ENCODE measurements at regions not wholly inside any gene's neighbourhood (a gene's known extent, or its start where the extent isn't known, plus 50 kb on each side); places are given as distances from the start of the nearest gene placed in this dataset.

DNA sequence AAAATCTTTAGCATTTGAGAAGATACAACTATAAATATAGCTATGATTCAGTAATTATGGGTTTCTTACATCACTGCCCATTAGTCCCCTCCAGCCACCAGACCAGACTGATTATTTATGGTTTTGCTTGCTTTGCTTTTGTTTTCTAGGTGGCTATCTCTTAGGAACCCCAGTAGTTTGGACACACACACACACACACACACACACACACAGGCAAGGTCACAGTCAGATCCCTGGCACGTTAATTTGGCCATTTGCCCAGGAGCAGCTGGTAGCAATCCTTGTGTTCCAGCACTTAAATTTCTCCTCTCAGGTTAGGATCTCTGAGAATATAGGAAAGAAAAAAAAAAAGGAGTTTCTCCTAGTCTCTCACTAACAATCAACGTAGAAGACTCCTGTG, 90.2 kb upstream of the RESF1 start:
- no peak for DNase-seq (ENCODE audit: low read depth in 2 of 3, low spot score in 1 of 3)

DNA sequence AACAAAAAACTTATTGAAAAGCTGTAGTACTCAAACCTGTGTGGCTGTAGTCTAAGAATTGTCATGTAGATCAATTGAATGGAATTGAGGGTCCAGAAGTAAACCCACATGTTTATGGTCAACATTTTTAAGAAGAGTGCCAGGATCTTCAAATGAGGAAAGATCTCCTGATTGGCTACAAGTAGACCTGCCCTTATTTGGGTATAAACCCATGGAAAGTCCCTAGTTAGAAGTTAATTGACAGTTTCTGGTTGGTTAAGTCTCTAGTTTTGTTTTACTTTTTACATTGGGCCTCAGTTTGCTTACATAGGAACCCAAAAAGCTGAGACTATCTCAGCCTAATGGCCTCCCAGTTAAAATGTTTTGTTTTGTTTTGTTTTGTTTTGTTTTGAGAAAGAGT, 91.9 kb upstream of the RESF1 start:
- no peak for DNase-seq (ENCODE audit: low read depth in 2 of 3, low spot score in 1 of 3)

DNA sequence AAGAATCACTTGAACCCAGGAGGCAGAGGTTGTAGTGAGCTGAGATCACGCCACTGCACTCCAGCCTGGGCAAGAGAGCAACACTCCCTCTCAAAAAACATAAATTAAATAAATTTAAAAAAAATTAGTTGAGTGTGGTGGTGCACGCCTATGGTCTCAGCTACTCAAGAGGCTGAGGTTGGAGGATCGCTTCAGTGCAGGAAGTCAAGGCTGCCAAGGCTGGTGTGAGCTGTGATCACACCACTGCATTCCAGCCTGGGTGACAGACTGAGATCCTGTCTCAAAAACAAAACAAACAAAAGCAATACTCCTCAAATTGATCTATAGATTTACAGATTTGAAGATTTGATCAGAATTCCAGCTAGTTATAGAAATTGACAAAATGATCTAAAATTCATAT, 92.7 kb upstream of the RESF1 start:
- DNase-seq (ENCODE audit: low read depth in 2 of 3, low spot score in 1 of 3) = no peak

DNA sequence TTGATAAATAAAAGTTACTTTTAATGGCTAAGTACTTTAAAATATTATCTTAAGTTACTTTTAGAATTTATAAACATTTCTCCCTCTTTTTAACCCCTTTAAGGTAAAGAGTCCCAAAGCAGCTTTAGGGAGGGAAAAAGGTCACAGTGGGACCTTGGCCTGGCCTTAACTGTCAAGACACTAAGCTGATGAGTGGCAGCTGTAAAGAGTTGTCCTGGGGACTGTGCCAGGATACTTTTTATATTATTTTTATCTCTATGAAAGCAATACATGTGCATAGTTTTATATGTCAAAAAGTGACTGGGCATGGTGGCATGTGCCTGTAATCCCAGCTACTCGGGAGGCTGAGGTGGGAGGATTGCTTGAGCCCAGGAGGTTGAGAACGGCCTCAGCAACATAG, 94.2 kb upstream of the RESF1 start:
- DNase-seq (ENCODE audit: low read depth in 2 of 3, low spot score in 1 of 3) = no peak

DNA sequence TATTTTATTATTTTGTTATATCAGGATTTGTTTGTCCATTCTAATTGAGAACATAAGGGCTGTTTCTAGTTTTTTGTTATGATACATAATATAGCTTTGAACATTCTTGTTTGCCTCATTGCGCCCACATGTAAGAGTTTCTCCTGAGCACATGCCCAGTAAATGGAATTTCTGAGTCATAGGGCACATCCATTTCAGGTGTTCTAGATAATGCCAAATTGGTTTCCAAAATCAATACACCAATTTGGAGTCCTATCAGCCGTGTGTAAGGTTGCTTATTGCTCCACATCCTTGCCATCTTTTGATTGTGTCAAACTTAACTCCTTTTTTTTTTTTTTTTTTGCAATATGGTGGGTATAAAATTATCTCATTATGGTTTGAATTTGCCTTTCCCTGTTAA, 97.9 kb upstream of the RESF1 start:
- no peak for DNase-seq (ENCODE audit: low read depth in 2 of 3, low spot score in 1 of 3)

DNA sequence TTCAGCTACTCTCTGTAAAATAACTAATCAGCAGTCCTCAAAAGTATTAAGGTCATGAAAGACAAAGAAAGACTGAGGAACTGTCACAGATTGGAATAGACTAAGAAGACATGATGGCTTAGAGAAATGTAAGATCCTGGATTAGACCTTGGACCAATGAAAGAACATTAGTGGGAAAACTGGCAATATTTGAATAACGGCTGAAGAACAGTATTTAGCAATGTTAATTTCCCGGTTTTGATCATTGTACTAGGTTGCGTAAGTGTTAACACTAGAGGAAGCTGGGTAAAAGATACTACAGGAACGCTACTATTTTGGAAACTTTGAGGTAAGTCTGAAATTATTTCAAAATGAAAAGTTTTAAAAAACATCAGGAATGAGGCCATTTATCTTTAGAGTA, 98.8 kb upstream of the RESF1 start:
- no peak for DNase-seq (ENCODE audit: low read depth in 2 of 3, low spot score in 1 of 3)

DNA sequence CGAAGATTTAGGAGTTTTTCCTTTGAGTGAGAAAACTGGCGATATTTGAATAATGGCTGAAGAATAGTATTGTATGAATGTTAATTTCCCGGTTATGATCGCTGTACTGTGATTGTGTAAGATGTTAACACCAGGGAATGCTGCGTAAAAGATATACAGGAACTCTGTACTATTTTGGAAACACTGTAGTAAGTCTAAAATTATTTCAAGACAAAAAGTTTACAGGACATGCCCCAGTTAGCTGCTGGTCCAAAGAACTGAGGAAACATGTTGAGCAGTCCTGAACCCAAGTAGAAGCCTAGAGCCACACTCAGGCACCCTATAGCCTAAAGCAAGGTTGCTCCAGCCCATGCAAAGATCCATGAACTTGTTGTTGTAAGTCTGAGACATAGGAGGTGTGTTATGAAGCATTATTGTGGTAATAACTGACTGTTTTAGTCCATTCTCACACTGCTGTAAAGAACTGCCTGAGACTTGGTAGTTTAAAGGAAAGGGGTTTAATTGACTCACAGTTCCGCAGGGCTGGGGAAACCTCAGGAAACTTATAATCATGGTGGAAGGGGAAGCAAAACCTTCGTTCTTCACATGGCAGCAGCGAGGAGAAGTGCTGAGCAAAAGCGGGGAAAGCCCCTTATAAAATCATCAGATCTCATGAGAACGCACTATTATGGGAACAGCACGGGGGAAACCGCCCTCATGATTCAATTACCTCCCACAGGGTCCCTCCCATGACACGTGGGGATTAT, 99.8 kb upstream of the RESF1 start:
- no peak for DNase-seq (ENCODE audit: low read depth in 2 of 3, low spot score in 1 of 3)

DNA sequence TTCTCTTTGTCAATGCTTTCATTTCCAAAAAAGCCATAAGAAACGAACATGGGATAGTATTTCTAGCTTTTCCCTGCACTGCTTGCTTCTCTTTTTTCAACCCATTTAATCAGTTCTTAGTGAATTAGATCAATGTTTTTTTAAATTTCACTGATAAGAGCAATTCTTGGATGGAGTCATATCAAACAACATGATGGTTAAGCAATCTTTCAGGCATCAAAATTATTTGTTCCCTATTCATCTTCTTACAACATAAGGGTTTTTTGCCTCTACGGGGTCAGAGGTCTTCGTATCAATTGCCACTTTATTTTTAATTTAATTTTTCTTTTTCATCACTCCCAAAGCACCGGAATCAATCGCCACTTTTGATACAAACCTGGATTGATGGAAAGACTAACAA, 103.8 kb upstream of the RESF1 start:
- no peak for DNase-seq (ENCODE audit: low read depth in 2 of 3, low spot score in 1 of 3)

DNA sequence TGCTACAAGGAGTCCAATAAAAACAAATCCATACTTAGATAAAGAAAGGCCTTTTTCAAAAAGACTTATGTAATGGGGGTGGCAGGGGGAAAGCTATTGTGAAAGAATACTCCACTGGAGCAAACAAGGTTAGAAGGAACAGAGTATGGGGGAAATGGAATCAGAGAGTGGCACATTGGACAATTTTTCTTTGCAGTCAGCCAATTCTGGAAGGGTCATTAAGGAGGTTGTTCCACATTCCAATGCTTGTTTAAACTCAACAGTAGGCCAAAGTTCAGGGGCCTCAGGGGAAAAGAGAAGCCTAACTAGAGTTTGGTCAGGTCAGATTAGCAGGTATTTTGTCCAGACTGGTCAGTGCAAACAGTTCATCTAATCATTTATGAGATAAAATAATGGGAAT, 105.2 kb upstream of the RESF1 start:
- no peak for DNase-seq (ENCODE audit: low read depth in 2 of 3, low spot score in 1 of 3)

DNA sequence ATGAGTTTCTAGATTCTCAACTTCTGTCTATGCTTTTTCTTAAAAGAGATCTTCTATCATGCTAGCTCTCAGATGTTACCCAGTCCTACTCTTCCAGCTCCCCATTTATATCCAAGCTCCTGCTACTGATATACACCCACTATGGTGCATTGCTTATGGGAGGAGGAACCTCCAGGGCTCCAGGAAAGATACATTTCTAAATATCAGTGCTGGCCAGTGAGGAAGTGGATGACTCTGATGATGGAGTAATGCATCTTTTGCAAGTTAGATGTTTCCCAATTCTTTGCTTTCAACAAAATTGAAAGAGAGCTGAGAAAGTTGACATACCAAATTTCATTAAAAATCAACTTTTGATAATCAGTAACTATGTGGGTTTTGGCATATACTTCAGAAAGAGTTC, 105.7 kb upstream of the RESF1 start:
- DNase-seq (ENCODE audit: low read depth in 2 of 3, low spot score in 1 of 3) = no peak

DNA sequence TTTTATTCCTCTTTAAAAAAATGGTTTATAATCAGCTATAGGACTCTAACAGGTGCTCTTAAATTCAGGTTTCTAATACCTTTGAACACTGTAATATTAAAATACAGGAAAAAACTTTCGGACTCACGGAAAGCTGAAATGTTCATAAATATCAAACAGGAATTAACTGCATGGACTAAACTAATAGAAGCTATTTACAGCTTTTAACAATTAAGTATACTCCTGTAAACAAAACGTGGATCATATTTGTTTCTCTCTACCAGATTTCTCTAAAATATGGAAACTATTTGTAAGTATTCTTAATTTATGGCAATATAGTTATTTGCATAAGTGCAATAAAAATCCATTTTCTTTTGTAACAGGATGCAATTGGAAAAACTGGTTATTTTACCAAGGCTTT, 108.9 kb upstream of the RESF1 start:
- no peak for DNase-seq (ENCODE audit: low read depth in 2 of 3, low spot score in 1 of 3)

DNA sequence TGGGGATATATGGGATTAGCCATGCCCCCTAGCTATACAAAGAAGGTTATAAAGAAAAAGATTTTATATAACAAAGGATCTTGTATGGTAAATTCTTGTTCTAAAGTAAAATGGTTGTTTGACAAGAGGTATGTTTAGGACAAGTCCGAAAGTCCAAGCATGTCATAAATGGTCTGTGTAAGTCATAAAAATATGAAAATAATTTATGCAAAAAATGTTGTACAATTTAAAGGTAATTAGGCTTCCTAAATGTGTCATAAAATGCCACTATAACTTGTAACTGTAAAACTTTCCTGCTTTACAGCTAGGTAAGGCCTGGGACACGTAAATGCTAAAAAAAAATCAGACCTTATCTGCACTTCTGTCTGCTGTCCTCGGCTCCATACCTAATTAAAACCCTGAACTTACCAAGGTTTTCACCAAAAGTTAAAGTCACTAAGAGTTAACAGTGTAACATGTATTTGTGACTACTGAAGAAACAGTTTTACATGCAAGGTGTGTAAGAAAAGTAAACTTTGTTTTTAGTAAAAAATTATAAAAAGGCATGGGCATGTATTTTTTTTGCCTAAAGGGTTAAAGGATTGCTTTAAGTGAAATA, 110.0 kb upstream of the RESF1 start:
- peak in 1 of 3 donors; percentile 30 for DNase-seq (ENCODE audit: low read depth in 2 of 3, low spot score in 1 of 3)

DNA sequence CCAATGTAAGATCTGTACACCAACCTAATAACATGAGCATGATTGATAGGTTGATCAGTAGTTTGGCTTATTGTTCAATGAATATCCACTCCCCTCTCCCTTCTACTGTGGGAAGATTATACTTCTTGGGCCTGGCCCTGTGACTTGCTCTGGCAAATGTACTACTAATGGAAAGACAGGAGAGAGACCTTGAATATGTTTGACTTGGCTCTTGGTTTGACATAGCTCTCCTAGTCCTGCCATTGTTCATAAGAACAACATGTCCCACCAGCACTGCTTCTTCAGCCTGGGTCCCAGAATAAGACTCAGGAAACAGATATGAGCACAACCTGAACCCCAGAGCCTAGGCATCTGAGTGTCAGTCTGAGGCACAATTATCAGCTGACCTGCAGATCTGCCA, 112.8 kb upstream of the RESF1 start:
- no peak for DNase-seq (ENCODE audit: low read depth in 2 of 3, low spot score in 1 of 3)

DNA sequence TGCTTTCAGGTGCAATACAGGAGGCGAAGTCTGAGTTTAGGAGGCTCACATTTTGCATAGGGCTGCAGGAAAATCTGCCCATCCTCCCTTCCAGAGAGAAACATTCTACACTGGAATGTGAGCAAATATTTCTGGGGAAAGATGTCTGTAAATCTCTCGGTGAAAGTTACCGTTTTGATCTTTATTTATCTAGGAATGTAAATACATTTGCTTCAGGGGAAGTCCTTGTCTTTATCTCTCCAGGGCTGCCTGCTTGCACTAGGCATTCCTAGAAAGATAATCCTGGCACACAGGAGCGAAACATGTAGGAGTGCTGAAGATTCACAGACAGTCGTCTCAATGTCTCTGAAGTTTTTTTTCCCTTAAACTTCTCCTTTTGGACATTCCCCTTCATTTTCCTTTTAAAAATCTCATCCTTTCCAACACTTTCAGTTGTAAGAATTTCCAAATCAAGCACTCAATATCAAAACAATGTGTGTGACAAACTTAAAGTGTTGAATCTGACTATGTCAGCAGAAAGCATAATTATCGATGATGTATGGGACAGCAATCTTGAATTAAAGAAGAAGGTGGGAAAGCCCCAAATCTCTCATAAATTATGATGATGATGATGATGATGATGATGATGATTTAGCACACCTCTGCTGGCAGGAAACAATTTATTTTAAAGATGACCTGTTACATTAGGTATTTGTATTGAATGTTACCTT, 113.4 kb upstream of the RESF1 start:
- no peak for DNase-seq (ENCODE audit: low read depth in 2 of 3, low spot score in 1 of 3)

DNA sequence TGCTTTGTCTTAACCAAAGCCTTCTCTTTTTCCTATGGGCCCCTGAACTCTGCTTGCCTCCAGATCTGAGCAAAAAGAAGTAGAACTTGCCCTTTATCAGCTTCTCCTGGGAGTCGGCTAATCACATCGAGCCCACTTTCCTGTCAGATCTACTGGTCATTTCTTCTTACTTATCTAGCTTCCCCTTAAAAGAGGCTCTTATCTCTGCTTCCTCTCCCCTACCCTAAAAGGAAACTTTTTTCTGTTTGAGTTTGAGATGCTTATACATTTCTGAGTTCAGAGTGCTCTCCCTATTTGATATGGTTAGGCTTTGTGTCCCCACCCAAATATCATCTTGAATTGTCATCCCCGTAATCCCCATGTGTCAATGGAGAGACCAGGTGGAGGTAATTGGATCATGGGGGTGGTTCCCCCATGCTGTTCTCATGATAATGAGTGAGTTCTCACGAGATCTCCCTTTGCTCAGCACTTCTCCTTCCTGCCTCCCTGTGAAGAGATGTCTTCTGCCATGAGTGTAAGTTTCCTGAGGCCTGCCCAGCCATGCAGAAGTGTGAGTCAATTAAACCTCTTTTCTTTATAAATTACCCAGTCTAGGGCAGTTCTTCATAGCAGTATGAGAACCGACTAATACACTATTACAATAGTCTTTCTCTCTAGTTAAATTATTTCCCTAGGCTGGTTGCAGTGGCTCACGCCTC, 114.7 kb upstream of the AMN1 start:
- DNase-seq (ENCODE audit: low read depth in 2 of 3, low spot score in 1 of 3) = no peak

DNA sequence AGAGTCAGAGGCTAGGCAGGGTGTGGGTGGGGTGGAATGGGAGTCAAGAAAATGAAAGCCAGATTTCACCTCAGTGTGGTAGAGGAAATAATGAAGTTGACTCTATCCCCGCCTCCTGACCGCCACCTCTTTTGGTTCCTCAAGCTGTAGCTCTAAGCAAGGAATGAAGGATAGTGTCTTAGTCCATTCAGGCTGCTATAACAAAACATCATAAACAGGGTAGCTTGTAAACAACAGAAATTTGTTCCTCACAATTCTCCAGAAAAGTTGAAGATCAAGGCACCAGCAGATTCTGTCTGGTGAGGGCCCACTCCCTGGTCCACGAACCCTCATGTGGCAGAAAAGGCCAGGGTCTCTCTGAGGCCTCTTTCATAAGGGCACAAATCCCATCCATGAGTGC, 109.1 kb upstream of the AMN1 start:
- DNase-seq (ENCODE audit: low read depth in 2 of 3, low spot score in 1 of 3) = no peak

DNA sequence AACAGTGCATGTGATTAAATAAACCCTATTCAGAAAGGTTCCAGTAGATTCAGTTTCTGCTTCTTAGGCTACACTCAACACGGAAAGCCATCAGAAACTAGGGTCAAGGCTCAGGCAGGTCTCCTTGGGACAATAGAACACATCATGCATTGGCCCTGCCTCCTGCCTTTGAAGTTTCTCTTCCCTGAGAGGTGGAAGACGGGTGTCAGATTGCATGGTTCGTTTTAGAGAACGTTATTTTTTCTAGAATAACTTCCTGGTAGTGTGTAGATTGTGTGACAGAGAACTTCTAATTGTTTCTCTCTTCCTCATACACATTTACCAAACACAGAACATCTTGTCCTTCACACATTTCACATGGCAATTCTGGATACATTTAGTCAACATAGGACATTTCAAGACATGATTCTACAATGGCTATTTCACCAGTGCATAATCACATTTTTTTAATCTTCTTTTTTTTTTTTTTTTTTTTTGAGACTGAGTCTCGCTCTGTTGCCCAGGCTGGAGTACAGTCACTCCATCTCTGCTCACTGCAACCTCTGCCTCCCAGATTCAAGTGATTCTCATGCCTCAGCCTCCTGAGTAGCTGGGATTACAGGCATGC, 106.6 kb upstream of the AMN1 start:
- no peak for DNase-seq (ENCODE audit: low read depth in 2 of 3, low spot score in 1 of 3)

DNA sequence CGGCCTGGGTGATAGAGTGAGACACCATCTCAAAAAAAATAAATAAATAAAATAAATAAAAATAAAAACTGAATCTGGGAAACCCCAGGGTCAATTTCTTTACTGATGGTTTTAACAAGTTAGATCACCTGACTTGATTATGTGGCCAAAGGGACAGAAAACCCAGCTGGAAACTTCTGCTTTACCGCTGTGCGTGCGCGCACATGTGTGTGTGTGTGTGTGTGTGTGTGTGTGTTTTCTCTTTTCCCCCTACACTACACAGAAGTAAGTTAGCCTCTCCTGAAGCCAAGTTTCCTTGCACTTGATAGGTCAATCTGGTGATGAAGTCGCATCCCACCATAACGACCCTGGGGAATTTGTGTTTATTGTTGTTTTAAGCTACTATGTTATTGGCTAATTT, 105.3 kb upstream of the AMN1 start:
- DNase-seq (ENCODE audit: low read depth in 2 of 3, low spot score in 1 of 3) = no peak

DNA sequence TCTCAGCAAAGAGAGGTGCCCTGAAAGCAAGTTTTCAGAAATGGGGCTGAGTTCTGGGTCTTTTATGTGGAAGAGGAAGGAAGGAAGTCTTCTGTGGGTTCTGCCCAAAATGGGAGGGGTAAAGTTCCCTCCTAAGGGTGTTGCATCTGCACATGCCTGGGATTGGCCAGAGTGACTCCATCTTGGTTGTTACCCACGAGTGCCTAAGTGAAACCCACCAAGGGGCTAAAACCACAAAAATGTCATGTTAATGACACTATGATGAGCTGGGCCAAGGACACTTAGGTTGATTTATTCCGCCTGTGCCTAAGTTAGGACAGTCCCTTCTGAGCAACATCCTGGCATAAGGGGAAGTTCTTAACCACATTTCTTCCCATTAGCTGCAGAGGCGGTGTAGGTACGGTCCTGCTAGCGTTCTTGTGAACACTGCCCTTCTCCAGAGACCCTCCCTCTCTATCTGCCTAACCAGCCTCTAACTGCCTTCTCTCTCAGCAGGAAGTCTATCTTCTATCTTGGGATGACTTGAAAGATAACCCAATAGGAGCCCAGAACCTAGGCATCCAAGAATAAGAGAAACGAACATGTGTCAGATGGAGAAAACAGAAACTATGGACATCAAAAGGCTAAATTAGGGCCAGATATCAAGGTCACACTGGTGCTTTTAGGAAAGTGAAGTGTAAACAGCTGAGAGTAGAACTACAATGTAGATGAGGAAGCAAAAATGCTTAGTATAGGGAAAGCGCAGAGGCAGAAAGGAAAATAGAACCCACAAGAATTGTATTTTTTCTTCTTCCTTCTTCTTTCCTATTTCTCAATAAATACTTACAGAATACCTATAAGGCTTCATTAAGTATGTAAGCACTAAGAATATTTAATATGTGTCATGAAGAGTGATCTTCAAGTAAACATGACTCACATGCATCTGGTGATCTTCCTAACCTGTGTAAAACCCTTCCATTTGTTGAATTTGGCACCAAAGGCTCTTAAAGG, 104.2 kb upstream of the AMN1 start:
- peak in 2 of 3 donors; percentile 11 to 18 for DNase-seq (ENCODE audit: low read depth in 2 of 3, low spot score in 1 of 3)

DNA sequence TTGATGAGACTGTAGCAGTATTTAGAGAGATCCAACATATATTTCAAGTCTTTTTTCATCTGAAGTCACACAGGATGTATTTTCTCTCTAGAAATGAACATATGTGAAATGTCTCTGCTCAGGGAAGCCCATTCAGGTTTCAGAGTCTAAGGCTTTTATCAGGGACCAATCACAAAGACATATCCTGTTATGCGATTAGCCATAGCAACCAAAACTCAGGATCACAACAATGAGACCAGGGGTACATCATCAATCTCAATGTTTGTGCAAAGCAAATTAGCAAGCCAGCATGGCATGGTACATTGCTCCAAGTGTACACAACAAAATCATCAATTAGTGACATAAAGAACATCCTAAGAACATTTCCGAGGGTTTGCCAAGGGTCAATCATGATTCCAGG, 99.2 kb upstream of the AMN1 start:
- DNase-seq (ENCODE audit: low read depth in 2 of 3, low spot score in 1 of 3) = no peak

All from stimulated activated CD4-positive, alpha-beta T cell treated with anti-CD3 and anti-CD28 coated beads, Interleukin-12 subunit alpha, Interleukin-12 subunit beta, amount 100 ng/mL, for 48 hours (primary cell).